D341Med (cell line): ENCODE measurements at regions not wholly inside any gene's neighbourhood (a gene's known extent, or its start where the extent isn't known, plus 50 kb on each side); places are given as distances from the start of the nearest gene placed in this dataset.
"Not testable (repeated sequence)": the region's sequence is repeated elsewhere in the genome, so short reads cannot be mapped to it uniquely, and the experiment has no call there.

Source experiments
- DNase-seq: peaks from one replicate; pipeline ENCODE4 v3.0.0; 2012; ENCODE audit warnings: low spot score

DNA sequence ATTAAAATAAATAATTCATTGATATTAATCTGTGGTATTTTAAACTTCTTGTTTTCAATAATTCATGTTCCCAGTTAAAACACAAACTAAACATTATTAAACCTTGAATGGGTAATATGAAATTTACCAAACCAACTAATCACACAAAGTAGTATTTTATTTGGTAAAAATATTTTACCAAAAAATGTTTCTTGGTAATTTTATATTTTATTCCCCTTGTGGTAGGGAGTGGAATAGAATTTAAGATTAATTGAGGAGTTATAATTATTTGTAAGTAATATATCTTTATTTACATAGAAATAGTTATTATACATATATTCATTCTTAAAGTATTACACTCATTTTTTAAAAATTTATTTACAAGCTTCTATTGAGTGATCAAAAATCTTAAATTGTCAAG, 1350.9 kb downstream of the OTOL1 start:
- no peak for DNase-seq

DNA sequence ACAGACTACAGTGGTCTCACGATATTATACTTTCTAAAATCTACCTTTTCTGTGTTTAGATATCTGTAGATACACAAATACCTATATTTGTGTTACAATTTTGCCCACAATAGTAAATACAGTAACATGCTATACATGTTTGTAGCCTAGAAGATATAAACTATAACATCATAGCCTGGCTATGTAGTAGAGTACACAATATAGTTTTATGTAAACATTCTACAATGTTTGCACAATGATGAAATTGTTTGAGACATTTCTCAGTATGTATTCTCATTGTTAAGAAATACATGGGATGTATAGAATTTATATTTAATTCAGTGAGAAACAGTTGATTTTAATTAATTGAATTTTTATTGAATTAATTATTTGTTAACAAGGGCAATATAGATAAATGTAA, 1367.0 kb downstream of the OTOL1 start:
- DNase-seq = no peak

DNA sequence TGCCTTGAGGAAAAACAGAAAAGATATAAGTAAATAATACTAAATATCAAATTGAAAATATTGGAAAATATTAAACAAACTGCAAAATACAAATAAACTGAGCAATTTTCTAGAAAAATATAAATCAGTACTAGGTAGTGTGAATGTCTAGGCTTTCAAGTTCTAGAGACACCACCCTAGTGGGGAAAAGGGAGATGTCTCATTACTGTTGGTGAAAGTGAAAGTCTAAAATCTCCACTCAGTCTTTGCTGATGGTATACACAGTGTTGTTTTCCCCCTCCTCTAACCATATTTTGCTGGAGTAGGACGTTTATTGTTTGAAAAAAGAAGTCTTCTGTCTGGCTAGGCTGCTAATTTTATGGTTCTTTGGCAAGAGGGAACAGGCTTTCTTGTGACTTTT, 1368.9 kb downstream of the OTOL1 start:
- no peak for DNase-seq

DNA sequence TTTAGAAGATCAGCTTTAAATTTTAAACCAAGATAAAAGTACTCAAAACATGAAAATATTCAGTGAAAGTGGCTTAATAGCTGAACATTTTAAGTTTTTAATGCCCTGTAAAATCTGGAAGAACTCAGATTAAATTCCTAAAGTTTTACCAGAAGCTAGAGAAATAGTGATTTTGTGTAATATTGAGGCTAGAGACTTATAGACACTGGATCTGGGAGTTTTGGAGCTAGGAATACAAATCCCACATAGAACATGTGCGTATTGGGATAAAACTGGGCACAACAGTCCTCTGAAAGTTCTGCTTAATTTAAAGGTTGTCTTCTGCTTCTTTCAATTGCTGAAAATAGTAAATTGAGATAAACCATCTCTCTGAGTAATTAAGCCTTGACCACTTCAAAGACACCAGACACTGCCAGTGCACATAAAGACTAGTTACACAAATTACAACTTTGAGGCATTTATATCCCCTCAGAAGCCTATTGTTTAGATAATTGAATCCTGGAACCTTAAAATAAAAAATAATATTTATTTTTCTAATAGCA, 1382.5 kb downstream of the OTOL1 start:
- no peak for DNase-seq

DNA sequence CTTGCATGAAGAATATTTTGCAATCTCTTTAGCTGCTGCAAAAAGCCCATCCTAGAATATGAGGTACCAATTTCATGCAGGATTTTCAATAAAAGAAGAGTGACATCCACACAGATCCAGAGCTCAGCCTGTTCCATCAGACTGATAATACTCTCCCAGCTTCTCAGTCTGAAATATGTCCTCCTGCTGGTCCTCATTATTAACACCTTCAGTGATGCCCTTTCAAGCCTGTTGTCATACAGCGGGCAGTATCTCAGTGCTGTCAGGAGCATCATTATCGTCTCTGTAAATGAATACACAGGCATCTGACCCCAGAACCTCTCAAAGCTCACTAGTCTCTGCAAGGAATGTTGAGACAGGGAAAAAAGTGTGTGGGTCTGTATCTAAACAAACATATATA, 1387.8 kb downstream of the OTOL1 start:
- no peak for DNase-seq

DNA sequence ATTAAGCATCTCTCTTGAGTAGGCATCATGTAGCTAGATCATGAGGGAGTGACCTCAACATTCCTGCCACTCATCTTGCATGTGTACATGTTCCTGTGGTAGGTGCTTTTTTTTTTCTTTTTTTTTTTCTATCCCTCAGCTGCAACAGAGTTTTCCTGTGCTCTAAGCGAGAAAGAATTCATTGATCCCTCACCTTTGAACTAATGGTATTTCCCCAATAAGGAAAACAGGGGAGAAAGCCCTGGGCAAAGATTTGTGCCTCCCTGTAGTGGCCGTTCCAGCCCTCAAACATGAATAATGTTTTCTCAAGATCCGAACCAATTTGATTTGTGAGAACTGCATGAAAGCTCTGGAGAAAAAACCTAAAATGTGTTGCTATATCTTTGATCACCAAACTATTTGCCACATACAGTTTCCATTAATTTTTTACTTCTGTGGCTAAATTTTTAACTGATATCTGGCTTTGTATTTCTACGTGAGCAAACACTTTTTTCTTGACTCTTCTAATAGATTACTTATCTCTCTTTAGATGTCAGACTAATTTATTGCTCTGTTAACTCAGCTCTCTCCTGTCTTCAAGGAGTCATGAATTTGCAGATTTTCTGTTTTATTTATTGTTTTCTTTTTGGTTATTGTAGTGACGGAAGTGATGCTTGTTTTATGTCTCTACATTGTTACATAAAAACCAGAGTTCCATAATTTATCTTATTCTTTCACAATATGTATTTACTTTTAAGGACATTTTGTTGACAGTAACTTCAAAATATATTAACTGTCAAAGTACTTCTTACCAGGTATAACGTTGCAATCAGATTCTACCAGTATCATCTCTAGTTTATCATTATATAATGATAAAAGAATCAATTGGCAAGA, 1396.5 kb downstream of the OTOL1 start:
- DNase-seq = no peak

DNA sequence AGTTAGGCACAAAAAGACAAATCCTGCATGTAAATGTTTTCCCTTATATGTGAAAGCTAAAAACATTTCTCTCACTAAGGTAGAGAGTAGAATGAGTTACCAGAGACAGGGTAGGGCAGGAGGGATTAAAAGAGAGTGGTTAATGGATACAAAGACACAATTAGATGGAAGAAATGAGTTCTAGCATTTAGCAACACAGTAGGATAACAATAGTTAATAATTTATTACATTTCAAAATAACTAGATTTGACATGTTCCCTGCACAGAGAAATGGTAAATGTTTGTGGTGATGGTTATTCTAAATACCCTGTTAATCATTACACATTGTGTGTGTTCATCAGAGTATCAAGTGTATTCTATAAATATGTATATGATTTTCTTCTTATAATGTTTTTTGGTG, 1400.7 kb downstream of the OTOL1 start:
- DNase-seq = no peak

DNA sequence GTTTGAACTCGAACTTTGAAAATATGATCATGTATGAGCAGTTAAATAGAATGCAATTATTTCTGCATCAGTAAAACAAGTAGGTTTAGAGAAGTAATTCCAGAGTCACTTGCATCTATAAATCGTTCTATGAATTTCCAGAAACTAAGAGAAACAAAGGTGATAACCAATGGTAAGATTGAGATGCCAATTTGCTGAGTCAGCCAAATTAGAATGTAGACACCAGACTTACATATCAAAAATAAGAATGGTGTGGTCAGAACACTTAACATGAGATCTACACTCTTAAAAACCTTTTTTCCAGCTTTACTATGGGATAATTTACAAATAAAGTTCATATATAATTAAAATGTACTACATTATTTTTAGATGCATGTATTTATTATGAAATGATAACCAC, 1435.9 kb downstream of the OTOL1 start:
- no peak for DNase-seq

DNA sequence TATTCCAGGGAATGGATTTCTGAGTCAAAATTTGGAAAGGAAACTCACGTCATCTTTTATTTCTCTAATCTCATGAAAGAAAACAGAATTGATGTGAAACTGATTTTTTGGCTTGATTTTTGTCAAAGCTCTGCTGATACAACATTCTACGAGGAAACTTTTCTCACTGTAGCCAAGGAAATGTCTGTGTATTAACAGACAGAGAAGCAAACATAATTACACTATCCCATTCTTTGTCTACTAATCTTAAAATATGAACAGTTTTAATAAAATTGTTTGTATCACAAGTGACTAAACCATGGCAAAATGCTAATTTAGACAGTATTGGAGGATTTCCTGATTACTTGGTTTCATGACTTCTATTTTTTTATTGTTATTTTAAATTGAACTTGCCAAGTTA, 1437.0 kb downstream of the OTOL1 start:
- no peak for DNase-seq

GRCh38 chr3:162936706-162937105, 1440.1 kb downstream of the OTOL1 start:
- no peak for DNase-seq

- DNase-seq = no peak
Observed at GRCh38 chr3:162938083-162938482, 1441.5 kb downstream of the OTOL1 start.

GRCh38 chr3:162945626-162946025, 1449.0 kb downstream of the OTOL1 start:
- DNase-seq = no peak

- DNase-seq = no peak
Observed at GRCh38 chr3:162956711-162957110, 1460.1 kb downstream of the OTOL1 start.

DNA sequence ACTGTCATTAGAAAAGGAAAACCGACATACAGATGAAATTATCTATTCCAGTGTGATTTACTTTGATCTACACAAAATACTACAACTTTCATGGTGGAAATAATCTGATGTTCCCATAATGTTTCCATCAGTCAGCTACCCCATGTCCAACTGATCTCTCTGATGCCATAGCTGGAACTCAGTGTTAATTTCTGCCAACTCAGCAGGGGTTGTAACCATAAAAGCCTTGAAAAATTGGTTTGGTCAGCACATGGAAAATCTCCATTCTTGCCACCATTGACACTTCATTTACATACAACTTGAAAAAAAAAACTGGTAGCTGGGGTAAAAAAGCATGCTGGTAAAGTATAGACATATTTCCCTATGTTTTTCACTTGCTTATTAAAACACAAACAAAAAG, 1463.7 kb downstream of the OTOL1 start:
- DNase-seq = no peak

GRCh38 chr3:162970292-162970691, 1473.7 kb downstream of the OTOL1 start:
- DNase-seq = no peak

- no peak for DNase-seq
Observed at GRCh38 chr3:162971715-162972114, 1475.1 kb downstream of the OTOL1 start.

GRCh38 chr3:162973428-162973917, 1476.9 kb downstream of the OTOL1 start:
- DNase-seq = no peak

DNA sequence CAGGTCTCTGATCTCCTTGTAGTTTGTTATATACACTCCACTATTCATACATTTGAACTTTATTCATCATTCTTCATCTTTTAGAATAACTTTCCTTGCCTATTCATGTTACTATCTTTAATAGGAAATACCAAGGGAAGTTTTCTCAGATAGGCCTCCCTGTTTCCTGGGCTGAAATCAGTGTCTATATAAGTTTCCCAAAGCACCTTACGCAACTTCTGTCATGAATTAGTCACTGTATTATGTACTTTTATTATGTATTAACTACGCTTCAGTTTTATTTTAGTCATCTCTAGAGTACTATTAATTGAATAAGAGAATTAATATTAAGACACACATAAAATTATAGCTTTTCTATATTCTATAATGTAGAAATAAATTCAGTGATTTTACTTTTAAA, 1481.5 kb downstream of the OTOL1 start:
- DNase-seq = no peak

- DNase-seq = no peak
Observed at GRCh38 chr3:162984746-162985145, 1488.1 kb downstream of the OTOL1 start.

DNA sequence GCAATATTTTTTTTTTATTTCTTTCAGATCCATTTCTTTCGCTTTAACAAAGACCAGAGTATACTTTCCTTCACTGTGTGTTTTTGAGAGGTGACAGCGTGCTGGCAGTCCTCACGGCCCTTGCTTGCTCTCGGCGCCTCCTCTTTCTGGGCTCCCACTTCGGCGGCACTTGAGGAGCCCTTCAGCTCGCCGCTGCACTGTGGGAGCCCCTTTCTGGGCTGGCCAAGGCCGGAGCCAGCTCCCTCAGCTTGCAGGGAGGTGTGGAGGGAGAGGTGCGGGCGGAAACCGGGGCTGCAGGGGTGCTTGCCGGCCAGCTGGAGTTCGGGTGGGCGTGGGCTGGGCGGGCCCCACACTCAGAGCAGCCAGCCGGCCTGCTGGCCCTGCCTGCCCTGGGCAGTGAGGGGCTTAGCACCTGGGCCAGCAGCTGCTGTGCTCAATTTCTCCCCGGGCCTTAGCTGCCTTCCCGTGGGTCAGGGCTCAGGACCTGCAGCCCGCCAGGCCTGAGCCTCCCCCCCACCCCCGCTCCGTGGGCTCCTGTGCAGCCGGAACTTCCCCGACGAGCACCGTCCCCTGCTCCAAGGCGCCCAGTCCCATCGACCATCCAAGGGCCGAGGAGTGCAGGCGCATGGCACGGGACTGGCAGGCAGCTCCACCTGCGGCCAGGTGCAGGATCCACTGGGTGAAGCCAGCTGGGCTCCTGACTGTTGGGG, 1490.6 kb downstream of the OTOL1 start:
- DNase-seq = not testable (repeated sequence)

DNA sequence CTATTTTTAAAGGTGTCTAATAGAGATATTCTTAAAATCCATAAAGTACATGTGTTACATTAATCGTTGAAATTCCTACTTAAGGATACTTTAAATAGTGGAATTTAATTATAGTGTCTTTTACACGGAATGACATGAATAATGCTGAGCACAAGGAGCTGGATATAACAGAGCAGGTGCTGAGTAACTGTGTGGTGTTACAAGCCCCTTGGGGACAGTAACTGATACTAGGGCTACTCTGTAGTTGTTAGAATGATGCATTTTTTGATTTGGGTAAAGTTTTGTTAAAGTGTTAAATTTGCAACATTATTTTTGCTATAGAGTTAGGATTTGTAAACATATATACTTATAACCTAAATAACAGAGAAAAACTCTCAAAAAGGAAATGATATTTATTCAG, 1496.1 kb downstream of the OTOL1 start:
- DNase-seq = no peak

DNA sequence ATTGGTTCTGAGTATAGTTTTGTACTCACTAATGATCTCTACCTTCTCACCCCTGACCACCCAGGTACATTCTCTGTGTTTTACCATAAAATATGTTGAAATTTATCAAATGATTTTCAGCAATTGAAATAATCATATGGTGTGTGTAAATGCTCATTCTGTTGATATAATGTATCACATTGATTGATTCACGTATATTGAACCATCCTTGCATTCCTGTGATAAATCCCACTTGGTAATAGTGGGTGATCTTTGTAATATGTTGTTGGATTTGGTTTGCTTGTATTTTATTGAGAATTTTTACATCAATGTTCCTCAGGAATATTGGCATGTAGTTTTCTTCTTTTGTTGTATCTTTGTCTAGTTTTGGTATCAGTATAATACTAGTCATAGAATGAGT, 1497.6 kb downstream of the OTOL1 start:
- no peak for DNase-seq

GRCh38 chr3:162996368-162996767, 1499.8 kb downstream of the OTOL1 start:
- DNase-seq = no peak
